Gastrocnemius medialis (tissue), 4 donors: ENCODE measurements at regions not wholly inside any gene's neighbourhood (a gene's known extent, or its start where the extent isn't known, plus 50 kb on each side); places are given as distances from the start of the nearest gene placed in this dataset.

Experiments
- ATAC-seq, 2 donors: fragments of 150-250 bp; one replicate each; pipeline ENCODE4 v1.9.1; 2016
- DNase-seq, 2 donors: peaks; one replicate each; pipeline ENCODE4 v3.0.0-alpha.2; 2019
- H3K27ac ChIP-seq, 4 donors: fragments of 200-600 bp; sonication (generic); 1 replicate in 1 of 4; 2 replicates in 3 of 4; pipeline ENCODE4 v1.5.1; 2016 to 2018; ENCODE audit warnings: mild to moderate bottlenecking in 2 of 4, moderate library complexity in 1 of 4
- H3K27me3 ChIP-seq, 3 donors: fragments of 200-600 bp; sonication (generic) in 2 of 3; 1 replicate in 1 of 3; 2 replicates in 2 of 3; pipeline versions ENCODE4 v1.5.1 to v1.6.0; 2016 to 2019; ENCODE audit warnings: mild to moderate bottlenecking in 1 of 3, moderate library complexity in 1 of 3
- H3K36me3 ChIP-seq, 2 donors: fragments of 200-600 bp; sonication (generic) in 1 of 2; one replicate each; pipeline ENCODE4 v1.5.1; 2017 to 2018
- H3K4me1 ChIP-seq, 2 donors: fragments of 200-600 bp; sonication (generic) in 1 of 2; one replicate each; pipeline ENCODE4 v1.5.1; 2016 to 2017; ENCODE audit warnings: mild to moderate bottlenecking in 2 of 2
- H3K4me3 ChIP-seq, 4 donors: fragments of 200-600 bp; sonication (generic) in 3 of 4; 1 replicate in 1 of 4; 2 replicates in 3 of 4; pipeline ENCODE4 v1.5.1; 2016 to 2019; ENCODE audit warnings: mild to moderate bottlenecking in 2 of 4
- H3K9me3 ChIP-seq, 3 donors: fragments of 200-600 bp; sonication (generic) in 2 of 3; 1 replicate in 1 of 3; 2 replicates in 2 of 3; pipeline ENCODE4 v1.5.1; 2016 to 2019
- POLR2A ChIP-seq, 2 donors: fragments of 450-650 bp; IDR thresholded peaks; one replicate each; pipeline ENCODE4 v1.6.1; 2017; ENCODE audit warnings: antibody characterized with exemption in 2 of 2, mild to moderate bottlenecking in 2 of 2, moderate library complexity in 2 of 2
- in situ Hi-C, 4 donors: fragments of 200-750 bp; cut with MboI; loops; one replicate each; pipeline versions ENCODE4 v1.15.0 to v1.8.0; 2017; ENCODE audit warnings: low sequenced_read_pairs in 4 of 4
- intact Hi-C: fragments of 100-400 bp; cut with DNase I; formaldehyde crosslinking; loops from one replicate; pipeline ENCODE4 v1.15.1; 2023; ENCODE audit warnings: low total_unique reads
- TF ChIP-seq, protein P1 (sequence below), 5 experiments: fragments of 450-650 bp in 3 of 5; fragments of 200-600 bp in 2 of 5; sonication (generic) in 2 of 5; IDR thresholded peaks in 4 of 5; conservative IDR thresholded peaks in 1 of 5; 1 replicate in 4 of 5; 2 replicates in 1 of 5; pipeline ENCODE4 v1.5.1; 2016 to 2019; ENCODE audit warnings: antibody characterized with exemption in 5 of 5, mild to moderate bottlenecking in 3 of 5, moderate library complexity in 3 of 5

GRCh38 chr13:55493297-55493696, 1647.4 kb upstream of the PRR20A start:
- Histone ChIP-seq H3K9me3 (no peaks in the 10 kb centered on the region), H3K36me3 (no peaks in the 10 kb centered on the region), H3K4me3 (no peak overlapping the region), H3K4me1 (no peaks in the 10 kb centered on the region), H3K27me3 (no peaks in the 10 kb centered on the region), H3K27ac (no peak overlapping the region)
- ATAC-seq (no peak), DNase-seq (no peak)
- TF ChIP-seq, protein P1, sequence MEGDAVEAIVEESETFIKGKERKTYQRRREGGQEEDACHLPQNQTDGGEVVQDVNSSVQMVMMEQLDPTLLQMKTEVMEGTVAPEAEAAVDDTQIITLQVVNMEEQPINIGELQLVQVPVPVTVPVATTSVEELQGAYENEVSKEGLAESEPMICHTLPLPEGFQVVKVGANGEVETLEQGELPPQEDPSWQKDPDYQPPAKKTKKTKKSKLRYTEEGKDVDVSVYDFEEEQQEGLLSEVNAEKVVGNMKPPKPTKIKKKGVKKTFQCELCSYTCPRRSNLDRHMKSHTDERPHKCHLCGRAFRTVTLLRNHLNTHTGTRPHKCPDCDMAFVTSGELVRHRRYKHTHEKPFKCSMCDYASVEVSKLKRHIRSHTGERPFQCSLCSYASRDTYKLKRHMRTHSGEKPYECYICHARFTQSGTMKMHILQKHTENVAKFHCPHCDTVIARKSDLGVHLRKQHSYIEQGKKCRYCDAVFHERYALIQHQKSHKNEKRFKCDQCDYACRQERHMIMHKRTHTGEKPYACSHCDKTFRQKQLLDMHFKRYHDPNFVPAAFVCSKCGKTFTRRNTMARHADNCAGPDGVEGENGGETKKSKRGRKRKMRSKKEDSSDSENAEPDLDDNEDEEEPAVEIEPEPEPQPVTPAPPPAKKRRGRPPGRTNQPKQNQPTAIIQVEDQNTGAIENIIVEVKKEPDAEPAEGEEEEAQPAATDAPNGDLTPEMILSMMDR (IDR thresholded peaks at IDR 0.05 in 4 of 5, conservative IDR thresholded peaks at IDR 0.05 in 1 of 5) = no peak
- intact Hi-C loops (no loop called here), in situ Hi-C loops (no loop called here)

- no peaks in the 10 kb centered on the region for H3K36me3 ChIP-seq
- no peak overlapping the region for H3K27ac ChIP-seq
- in situ Hi-C loops (no loop called here), intact Hi-C loops (no loop called here)
- H3K27me3 ChIP-seq = no peaks in the 10 kb centered on the region
- TF ChIP-seq, protein P1 (IDR thresholded peaks at IDR 0.05 in 4 of 5, conservative IDR thresholded peaks at IDR 0.05 in 1 of 5) = no peak
- no peak for TF ChIP-seq POLR2A (IDR thresholded peaks at IDR 0.05)
- no peak for ATAC-seq
- no peaks in the 10 kb centered on the region for H3K9me3 ChIP-seq
- no peak for DNase-seq
- H3K4me3 ChIP-seq = no peak overlapping the region
- no peaks in the 10 kb centered on the region for H3K4me1 ChIP-seq
Measured at GRCh38 chr13:55497486-55497885, 1643.2 kb upstream of the PRR20A start.

GRCh38 chr13:55500694-55501093, 1640.0 kb upstream of the PRR20A start:
- no peak overlapping the region for H3K27ac ChIP-seq
- H3K9me3 ChIP-seq = no peaks in the 10 kb centered on the region
- H3K27me3 ChIP-seq = no peaks in the 10 kb centered on the region
- in situ Hi-C loops (no loop called here), intact Hi-C loops (no loop called here)
- no peaks in the 10 kb centered on the region for H3K36me3 ChIP-seq
- TF ChIP-seq POLR2A (IDR thresholded peaks at IDR 0.05) = no peak
- TF ChIP-seq, protein P1 (IDR thresholded peaks at IDR 0.05 in 4 of 5, conservative IDR thresholded peaks at IDR 0.05 in 1 of 5) = no peak
- H3K4me3 ChIP-seq = no peak overlapping the region
- ATAC-seq = no peak
- no peak for DNase-seq
- H3K4me1 ChIP-seq = no peaks in the 10 kb centered on the region

GRCh38 chr13:55516610-55517009, 1624.1 kb upstream of the PRR20A start:
- Histone ChIP-seq H3K4me3 (no peak overlapping the region), H3K27me3 (no peaks in the 10 kb centered on the region), H3K27ac (no peak overlapping the region), H3K4me1 (no peaks in the 10 kb centered on the region), H3K9me3 (no peaks in the 10 kb centered on the region), H3K36me3 (no peaks in the 10 kb centered on the region)
- in situ Hi-C loops (no loop called here), intact Hi-C loops (no loop called here)
- ATAC-seq (no peak), DNase-seq (no peak)
- TF ChIP-seq, protein P1 (IDR thresholded peaks at IDR 0.05 in 4 of 5, conservative IDR thresholded peaks at IDR 0.05 in 1 of 5) = no peak
- TF ChIP-seq POLR2A (IDR thresholded peaks at IDR 0.05) = no peak

GRCh38 chr13:55517312-55517711, 1623.4 kb upstream of the PRR20A start:
- H3K4me3 ChIP-seq = no peak overlapping the region
- in situ Hi-C loops = no loop called here
- no peaks in the 10 kb centered on the region for H3K9me3 ChIP-seq
- H3K27ac ChIP-seq = no peak overlapping the region
- ATAC-seq (no peak), DNase-seq (no peak)
- intact Hi-C loops = no loop called here
- no peaks in the 10 kb centered on the region for H3K36me3 ChIP-seq
- H3K27me3 ChIP-seq = no peaks in the 10 kb centered on the region
- no peak for TF ChIP-seq POLR2A (IDR thresholded peaks at IDR 0.05)
- TF ChIP-seq, protein P1 (IDR thresholded peaks at IDR 0.05 in 4 of 5, conservative IDR thresholded peaks at IDR 0.05 in 1 of 5) = no peak
- no peaks in the 10 kb centered on the region for H3K4me1 ChIP-seq
